Nephron (organoid): ENCODE measurements at regions not wholly inside any gene's neighbourhood (a gene's known extent, or its start where the extent isn't known, plus 50 kb on each side); places are given as distances from the start of the nearest gene placed in this dataset.
A peak's percentile ranks its signal among the peaks of the same experiment; 100 is the strongest.

Experiments
- H3K27ac Mint-ChIP-seq, 3 experiments: 2 replicates each; pipeline ENCODE4 v1.8.0; 2020; ENCODE audit warnings: mixed read lengths in 3 of 3, mild to moderate bottlenecking in 2 of 3, moderate library complexity in 1 of 3
- H3K27me3 Mint-ChIP-seq: 2 replicates; pipeline ENCODE4 v1.8.0; 2021; ENCODE audit warnings: low read depth, mild to moderate bottlenecking, moderate library complexity, mixed read lengths
- H3K36me3 Mint-ChIP-seq: 2 replicates; pipeline ENCODE4 v1.8.0; 2020; ENCODE audit warnings: low read depth, mixed read lengths
- H3K4me1 Mint-ChIP-seq: 2 replicates; pipeline ENCODE4 v1.8.0; 2020; ENCODE audit warnings: mixed read lengths
- H3K4me3 Mint-ChIP-seq, 3 experiments: 2 replicates each; pipeline ENCODE4 v1.8.0; 2020; ENCODE audit warnings: mild to moderate bottlenecking in 3 of 3, mixed read lengths in 3 of 3, moderate library complexity in 2 of 3
- H3K9me3 Mint-ChIP-seq: 2 replicates; pipeline ENCODE4 v1.8.0; 2020; ENCODE audit warnings: mixed read lengths
- TF ChIP-seq, protein P1 (sequence below), 3 experiments: fragments of 200-600 bp; sonication (generic); IDR thresholded peaks; one replicate each; pipeline ENCODE4 v1.5.0; 2021; ENCODE audit warnings: antibody characterized with exemption in 3 of 3; ENCODE audit not compliant: unreplicated experiment in 3 of 3

GRCh38 chr1:95650631-95651030 lies 416.6 kb downstream of the RWDD3 start:
- H3K4me1 Mint-ChIP-seq, result peaks cover 18% of the 10 kb centered on the region
- no peaks in the 10 kb centered on the region for H3K9me3 Mint-ChIP-seq
- TF ChIP-seq, protein P1, sequence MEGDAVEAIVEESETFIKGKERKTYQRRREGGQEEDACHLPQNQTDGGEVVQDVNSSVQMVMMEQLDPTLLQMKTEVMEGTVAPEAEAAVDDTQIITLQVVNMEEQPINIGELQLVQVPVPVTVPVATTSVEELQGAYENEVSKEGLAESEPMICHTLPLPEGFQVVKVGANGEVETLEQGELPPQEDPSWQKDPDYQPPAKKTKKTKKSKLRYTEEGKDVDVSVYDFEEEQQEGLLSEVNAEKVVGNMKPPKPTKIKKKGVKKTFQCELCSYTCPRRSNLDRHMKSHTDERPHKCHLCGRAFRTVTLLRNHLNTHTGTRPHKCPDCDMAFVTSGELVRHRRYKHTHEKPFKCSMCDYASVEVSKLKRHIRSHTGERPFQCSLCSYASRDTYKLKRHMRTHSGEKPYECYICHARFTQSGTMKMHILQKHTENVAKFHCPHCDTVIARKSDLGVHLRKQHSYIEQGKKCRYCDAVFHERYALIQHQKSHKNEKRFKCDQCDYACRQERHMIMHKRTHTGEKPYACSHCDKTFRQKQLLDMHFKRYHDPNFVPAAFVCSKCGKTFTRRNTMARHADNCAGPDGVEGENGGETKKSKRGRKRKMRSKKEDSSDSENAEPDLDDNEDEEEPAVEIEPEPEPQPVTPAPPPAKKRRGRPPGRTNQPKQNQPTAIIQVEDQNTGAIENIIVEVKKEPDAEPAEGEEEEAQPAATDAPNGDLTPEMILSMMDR (IDR thresholded peaks at IDR 0.05; ENCODE audit: unreplicated experiment in 3 of 3), result no peak
- no peak overlapping the region for H3K27ac Mint-ChIP-seq
- H3K27me3 Mint-ChIP-seq, result no peaks in the 10 kb centered on the region
- no peaks in the 10 kb centered on the region for H3K36me3 Mint-ChIP-seq
- H3K4me3 Mint-ChIP-seq, result no peak overlapping the region

- no peaks in the 10 kb centered on the region for H3K9me3 Mint-ChIP-seq
- H3K4me3 Mint-ChIP-seq, result no peak overlapping the region
- TF ChIP-seq, protein P1 (IDR thresholded peaks at IDR 0.05; ENCODE audit: unreplicated experiment in 3 of 3), result no peak
- H3K27me3 Mint-ChIP-seq, result no peaks in the 10 kb centered on the region
- peaks cover 18% of the 10 kb centered on the region for H3K4me1 Mint-ChIP-seq
- no peak overlapping the region for H3K27ac Mint-ChIP-seq
- H3K36me3 Mint-ChIP-seq, result no peaks in the 10 kb centered on the region
These were observed 418.5 kb downstream of the RWDD3 start for GRCh38 chr1:95652423-95652965.

- no peak overlapping the region for H3K27ac Mint-ChIP-seq
- peaks cover 19% of the 10 kb centered on the region for H3K4me1 Mint-ChIP-seq
- TF ChIP-seq, protein P1 (IDR thresholded peaks at IDR 0.05; ENCODE audit: unreplicated experiment in 3 of 3), result no peak
- no peaks in the 10 kb centered on the region for H3K27me3 Mint-ChIP-seq
- H3K36me3 Mint-ChIP-seq, result no peaks in the 10 kb centered on the region
- no peak overlapping the region for H3K4me3 Mint-ChIP-seq
- H3K9me3 Mint-ChIP-seq, result no peaks in the 10 kb centered on the region
These were observed 419.6 kb downstream of the RWDD3 start for GRCh38 chr1:95653618-95654017.

- Mint-ChIP-seq H3K4me3 (no peak overlapping the region), H3K27ac (peak overlapping the region in 2 of 3 experiments; percentile 27 to 46), H3K4me1 (peaks cover 22% of the 10 kb centered on the region), H3K9me3 (no peaks in the 10 kb centered on the region), H3K36me3 (no peaks in the 10 kb centered on the region), H3K27me3 (no peaks in the 10 kb centered on the region)
- TF ChIP-seq, protein P1 (IDR thresholded peaks at IDR 0.05; ENCODE audit: unreplicated experiment in 3 of 3), result no peak
These were observed 421.5 kb downstream of the RWDD3 start for GRCh38 chr1:95655321-95656020.

DNA sequence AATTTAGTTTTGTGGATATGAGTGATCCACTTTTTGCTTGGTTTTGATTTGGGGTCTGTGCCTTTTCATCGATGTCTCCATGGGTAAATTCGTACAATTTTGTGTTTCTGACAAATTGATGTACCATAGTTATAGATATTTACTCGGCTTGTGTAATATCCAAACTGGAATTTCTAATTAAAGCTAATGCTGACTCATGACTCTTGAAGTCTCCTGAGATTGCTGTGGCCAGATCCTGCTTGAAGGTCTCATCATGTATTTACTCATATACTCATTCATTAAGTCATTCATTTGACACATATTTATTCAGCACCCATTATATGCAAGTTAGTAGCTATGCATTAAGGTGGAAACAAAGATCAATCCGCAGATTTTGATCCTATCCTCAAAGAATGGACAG lies 423.2 kb downstream of the RWDD3 start:
- Mint-ChIP-seq H3K27me3 (no peaks in the 10 kb centered on the region), H3K4me1 (peaks cover 22% of the 10 kb centered on the region), H3K27ac (no peak overlapping the region), H3K9me3 (no peaks in the 10 kb centered on the region), H3K36me3 (no peaks in the 10 kb centered on the region), H3K4me3 (no peak overlapping the region)
- TF ChIP-seq, protein P1 (IDR thresholded peaks at IDR 0.05; ENCODE audit: unreplicated experiment in 3 of 3), result no peak

- Mint-ChIP-seq H3K27me3 (no peaks in the 10 kb centered on the region), H3K27ac (no peak overlapping the region), H3K4me3 (no peak overlapping the region), H3K9me3 (peaks cover 4% of the 10 kb centered on the region), H3K4me1 (peaks cover 13% of the 10 kb centered on the region), H3K36me3 (no peaks in the 10 kb centered on the region)
- TF ChIP-seq, protein P1 (IDR thresholded peaks at IDR 0.05; ENCODE audit: unreplicated experiment in 3 of 3), result no peak
These were observed 425.2 kb downstream of the RWDD3 start for GRCh38 chr1:95659166-95659565.
